Retinal pigment epithelial cell (primary cell): ENCODE measurements at regions not wholly inside any gene's neighbourhood (a gene's known extent, or its start where the extent isn't known, plus 50 kb on each side); places are given as distances from the start of the nearest gene placed in this dataset.
"Not testable (repeated sequence)": the region's sequence is repeated elsewhere in the genome, so short reads cannot be mapped to it uniquely, and the experiment has no call there.

Experiments used
- DNase-seq: peaks from one replicate; pipeline ENCODE4 v3.0.0-alpha.2; 2010; ENCODE audit warnings: low read depth
- H3K4me3 ChIP-seq: 2 replicates; pipeline ENCODE4 v1.5.1; 2011; ENCODE audit warnings: mild to moderate bottlenecking, low read length, control low read depth, moderate library complexity
- CTCF ChIP-seq: conservative IDR thresholded peaks from 2 replicates; pipeline ENCODE4 v1.5.1; 2011; ENCODE audit warnings: low read depth, low read length, control low read depth, inconsistent platforms

- TF ChIP-seq CTCF = no peak
- H3K4me3 ChIP-seq = no peak overlapping the region
- DNase-seq = no peak
Observed at GRCh38 chr10:44576702-44577191, 191.8 kb upstream of the CXCL12 start.

- TF ChIP-seq CTCF = no peak
- no peak for DNase-seq
- no peak overlapping the region for H3K4me3 ChIP-seq
Observed at GRCh38 chr10:44577533-44577932, 192.6 kb upstream of the CXCL12 start.

- DNase-seq = no peak
- no peak for TF ChIP-seq CTCF
- no peak overlapping the region for H3K4me3 ChIP-seq
Observed at GRCh38 chr10:44578271-44578670, 193.4 kb upstream of the CXCL12 start.

GRCh38 chr10:44578963-44579362, 194.1 kb upstream of the CXCL12 start:
- H3K4me3 ChIP-seq, DNase-seq: not testable (repeated sequence)

- no peak for DNase-seq
- no peak for TF ChIP-seq CTCF
- no peak overlapping the region for H3K4me3 ChIP-seq
Observed at GRCh38 chr10:44581996-44582395, 197.1 kb upstream of the CXCL12 start.

- no peak for DNase-seq
- H3K4me3 ChIP-seq = no peak overlapping the region
- no peak for TF ChIP-seq CTCF
Observed at GRCh38 chr10:44587488-44588318, 202.8 kb upstream of the CXCL12 start.

- TF ChIP-seq CTCF = no peak
- DNase-seq = no peak
Observed at GRCh38 chr10:44589181-44589943, 204.5 kb upstream of the CXCL12 start.

More at GRCh38 chr10:44589181-44589943, 204.5 kb upstream of the CXCL12 start:
- no peak overlapping the region for H3K4me3 ChIP-seq
